Trophoblast cell (in vitro differentiated cells and primary cell): ENCODE measurements at regions not wholly inside any gene's neighbourhood (a gene's known extent, or its start where the extent isn't known, plus 50 kb on each side); places are given as distances from the start of the nearest gene placed in this dataset.

Source experiments
- DNase-seq, 2 donors: peaks; one replicate each; pipeline ENCODE4 v3.0.0-alpha.2; 2016
- H2AFZ ChIP-seq: 2 replicates; pipeline ENCODE4 v1.6.1; 2013; ENCODE audit warnings: low read length, moderate library complexity, mild to moderate bottlenecking; ENCODE audit not compliant: insufficient read depth, poor library complexity
- H2AK5ac ChIP-seq: 2 replicates; pipeline ENCODE4 v1.6.1; 2013; ENCODE audit warnings: mild to moderate bottlenecking, low read length
- H2BK120ac ChIP-seq: 2 replicates; pipeline ENCODE4 v1.6.1; 2013; ENCODE audit warnings: low read length, mild to moderate bottlenecking, moderate library complexity; ENCODE audit not compliant: insufficient read depth, poor library complexity
- H2BK12ac ChIP-seq: 2 replicates; pipeline ENCODE4 v1.6.1; 2013; ENCODE audit warnings: mild to moderate bottlenecking, low read length, moderate library complexity
- H2BK5ac ChIP-seq: 2 replicates; pipeline ENCODE4 v1.6.1; 2013; ENCODE audit warnings: low read length, low read depth, moderate library complexity, mild to moderate bottlenecking; ENCODE audit not compliant: poor library complexity
- H3K14ac ChIP-seq: 2 replicates; pipeline ENCODE4 v1.6.1; 2013; ENCODE audit warnings: mild to moderate bottlenecking, low read length
- H3K18ac ChIP-seq: 2 replicates; pipeline ENCODE4 v1.6.1; 2013; ENCODE audit warnings: mild to moderate bottlenecking, low read length
- H3K23ac ChIP-seq: 2 replicates; pipeline ENCODE4 v1.6.1; 2013; ENCODE audit warnings: low read length
- H3K27ac ChIP-seq: 2 replicates; pipeline ENCODE4 v1.5.1; 2013; ENCODE audit warnings: low read depth, mild to moderate bottlenecking, inconsistent platforms, low read length, moderate library complexity
- H3K27me3 ChIP-seq: 2 replicates; pipeline ENCODE4 v1.6.1; 2013; ENCODE audit warnings: inconsistent platforms, mild to moderate bottlenecking, low read length, moderate library complexity; ENCODE audit not compliant: insufficient read depth
- H3K36me3 ChIP-seq, 2 experiments: 1 replicate in 1 of 2; 2 replicates in 1 of 2; pipeline ENCODE4 v1.6.1; 2013; ENCODE audit warnings: low read length in 2 of 2, mild to moderate bottlenecking in 2 of 2, moderate library complexity in 1 of 2; ENCODE audit not compliant: insufficient read depth in 2 of 2, control insufficient read depth in 1 of 2
- H3K4ac ChIP-seq: 2 replicates; pipeline ENCODE4 v1.6.1; 2013; ENCODE audit warnings: low read depth, mild to moderate bottlenecking, low read length, moderate library complexity
- H3K4me1 ChIP-seq, 2 experiments: 1 replicate in 1 of 2; 2 replicates in 1 of 2; pipeline ENCODE4 v1.6.1; 2013; ENCODE audit warnings: low read length in 2 of 2, mild to moderate bottlenecking in 2 of 2, moderate library complexity in 1 of 2; ENCODE audit not compliant: insufficient read depth in 2 of 2, control insufficient read depth in 1 of 2
- H3K4me2 ChIP-seq: 2 replicates; pipeline ENCODE4 v1.6.1; 2013; ENCODE audit warnings: inconsistent platforms, mild to moderate bottlenecking, low read length, moderate library complexity
- H3K4me3 ChIP-seq: 2 replicates; pipeline ENCODE4 v1.5.1; 2013; ENCODE audit warnings: mild to moderate bottlenecking, low read depth, low read length, inconsistent platforms
- H3K79me1 ChIP-seq: one replicate; pipeline ENCODE4 v1.6.1; 2013; ENCODE audit warnings: low read length
- H3K79me2 ChIP-seq: 2 replicates; pipeline ENCODE4 v1.6.1; 2013; ENCODE audit warnings: low read length, mild to moderate bottlenecking; ENCODE audit not compliant: control insufficient read depth, insufficient read depth, poor library complexity
- H3K9ac ChIP-seq: 2 replicates; pipeline ENCODE4 v1.6.1; 2013; ENCODE audit warnings: mild to moderate bottlenecking, low read length
- H3K9me3 ChIP-seq: 2 replicates; pipeline ENCODE4 v1.6.1; 2013; ENCODE audit warnings: low read depth, mild to moderate bottlenecking, control low read depth, inconsistent platforms, low read length; ENCODE audit not compliant: insufficient read depth
- H4K12ac ChIP-seq: 2 replicates; pipeline ENCODE4 v1.6.1; 2013; ENCODE audit warnings: low read depth, mild to moderate bottlenecking, low read length, moderate library complexity
- H4K8ac ChIP-seq: 2 replicates; pipeline ENCODE4 v1.6.1; 2013; ENCODE audit warnings: low read depth, mild to moderate bottlenecking, low read length, moderate library complexity
- H4K91ac ChIP-seq: one replicate; pipeline ENCODE4 v1.6.1; 2013; ENCODE audit warnings: low read depth, mild to moderate bottlenecking, low read length, moderate library complexity
- WGBS: extraction: QIAGEN DNeasy Blood & Tissue Kit; methylation state at CpG from one replicate; pipeline ENCODE4 v1.1.7; 2013; ENCODE audit warnings: missing lambda C conversion rate; ENCODE audit not compliant: insufficient read length, insufficient coverage; ENCODE audit errors: extremely low coverage; 5-methylcytosine and 5-hydroxymethylcytosine counted together

DNA sequence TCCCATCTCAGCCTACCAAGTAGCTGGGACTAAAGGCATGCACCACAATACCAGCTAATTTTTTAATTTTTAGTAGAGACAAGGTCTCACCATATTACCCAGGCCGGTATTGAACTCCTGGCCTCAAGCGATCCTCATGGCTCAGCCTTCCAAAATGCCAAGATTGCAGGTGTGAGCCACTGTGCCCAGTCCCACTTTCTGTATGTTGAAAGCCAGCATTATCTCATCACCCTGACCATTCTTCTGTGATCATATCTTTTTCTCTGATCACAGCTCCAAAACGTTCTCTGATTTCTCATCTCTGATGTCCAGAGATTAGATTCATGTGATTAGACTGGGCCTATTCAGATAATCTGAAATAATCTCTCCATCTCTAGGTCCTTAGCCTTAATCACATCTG, 337.7 kb downstream of the TPBG start:
- Histone ChIP-seq H3K9ac (no peak overlapping the region), H3K23ac (no peak overlapping the region), H3K79me1 (no peaks in the 10 kb centered on the region), H3K79me2 (no peaks in the 10 kb centered on the region), H2AFZ (no peak overlapping the region), H2BK12ac (no peak overlapping the region), H3K18ac (no peak overlapping the region), H3K4me1 (no peaks in the 10 kb centered on the region), H4K8ac (no peak overlapping the region), H3K4me3 (no peak overlapping the region), H2AK5ac (no peak overlapping the region), H2BK5ac (no peak overlapping the region), H2BK120ac (no peak overlapping the region), H3K36me3 (no peaks in the 10 kb centered on the region), H3K9me3 (peaks cover 3% of the 10 kb centered on the region), H3K4ac (no peak overlapping the region), H3K27me3 (no peaks in the 10 kb centered on the region), H3K27ac (no peak overlapping the region), H4K91ac (no peak overlapping the region), H3K14ac (no peak overlapping the region), H3K4me2 (no peak overlapping the region), H4K12ac (no peak overlapping the region)
- WGBS, result no CpG with 5 or more reads among the region's 3 CpGs
- peak; percentile 75 to 87 for DNase-seq

DNA sequence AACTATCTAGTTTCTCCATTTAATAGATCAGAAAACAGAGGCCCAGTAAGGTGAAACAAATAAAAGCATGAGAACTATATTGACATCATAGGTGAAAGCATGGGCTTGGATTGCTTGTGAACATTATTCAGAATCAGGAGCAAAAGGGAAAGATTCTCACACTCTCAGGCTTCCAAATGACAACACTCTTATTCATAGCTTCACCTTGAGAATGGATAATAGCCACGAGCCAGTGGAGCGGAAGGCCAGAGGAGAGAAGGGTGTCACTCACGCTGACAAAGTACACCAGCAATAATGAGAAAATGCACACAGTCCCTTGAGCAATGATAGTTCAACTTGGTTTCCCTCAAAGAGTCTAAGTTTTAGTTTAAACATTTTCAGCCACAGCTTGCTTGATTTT, 339.0 kb downstream of the TPBG start:
- Histone ChIP-seq H3K79me1 (no peaks in the 10 kb centered on the region), H3K27ac (no peak overlapping the region), H3K4me2 (no peak overlapping the region), H2BK5ac (no peak overlapping the region), H2AK5ac (no peak overlapping the region), H3K4me3 (no peak overlapping the region), H3K4ac (no peak overlapping the region), H2BK120ac (no peak overlapping the region), H3K27me3 (no peaks in the 10 kb centered on the region), H3K9me3 (peaks cover 3% of the 10 kb centered on the region), H2BK12ac (no peak overlapping the region), H4K12ac (no peak overlapping the region), H3K23ac (no peak overlapping the region), H3K9ac (no peak overlapping the region), H3K4me1 (no peaks in the 10 kb centered on the region), H3K36me3 (no peaks in the 10 kb centered on the region), H4K91ac (no peak overlapping the region), H3K18ac (no peak overlapping the region), H2AFZ (no peak overlapping the region), H4K8ac (no peak overlapping the region), H3K14ac (no peak overlapping the region), H3K79me2 (no peaks in the 10 kb centered on the region)
- no CpG with 5 or more reads among the region's 3 CpGs for WGBS
- no peak for DNase-seq

DNA sequence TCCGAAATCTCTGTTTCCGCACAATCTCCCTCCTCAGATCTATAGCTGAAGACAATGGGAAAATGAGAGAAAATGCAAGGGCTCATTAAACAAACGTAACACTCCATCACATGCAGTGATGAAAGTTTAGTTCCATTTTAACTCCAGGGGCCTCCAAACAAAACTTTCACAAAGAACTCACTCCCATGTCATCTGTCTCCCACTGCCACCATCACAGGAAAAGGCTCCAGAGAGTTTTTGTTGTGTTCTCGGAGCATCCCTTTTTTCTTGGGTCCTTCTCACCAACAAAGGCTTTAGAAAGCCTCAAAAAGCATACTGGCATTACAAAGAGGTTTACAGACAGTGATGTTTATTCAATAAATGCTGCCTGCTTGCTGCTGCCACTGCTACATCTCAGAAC, 339.6 kb downstream of the TPBG start:
- Histone ChIP-seq H3K27me3 (no peaks in the 10 kb centered on the region), H2AK5ac (no peak overlapping the region)
- no CpG with 5 or more reads among the region's 4 CpGs for WGBS

DNA sequence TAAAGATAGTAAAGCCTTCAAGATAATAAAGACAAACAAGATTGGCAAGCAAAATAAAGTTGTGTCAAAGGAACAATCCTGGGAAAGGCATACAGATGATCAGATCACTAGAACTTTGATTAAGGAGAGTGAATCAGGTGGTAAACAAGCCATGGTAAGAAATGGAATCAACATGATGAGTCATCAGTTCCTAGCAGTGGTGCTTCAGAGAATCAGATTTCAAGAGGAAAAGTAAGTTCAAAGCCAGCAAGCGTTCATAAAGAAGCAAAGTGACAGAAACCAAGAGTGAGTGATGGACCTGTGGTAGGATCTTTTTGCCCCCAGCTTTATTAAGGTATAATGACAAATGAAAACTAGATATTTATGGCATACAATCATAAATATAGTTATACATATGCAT, 340.4 kb downstream of the TPBG start:
- Histone ChIP-seq H4K12ac (no peak overlapping the region), H3K4ac (no peak overlapping the region), H3K4me2 (no peak overlapping the region), H2BK120ac (no peak overlapping the region), H3K4me3 (no peak overlapping the region), H3K18ac (no peak overlapping the region), H3K4me1 (no peaks in the 10 kb centered on the region), H2BK12ac (no peak overlapping the region), H3K9ac (no peak overlapping the region), H4K91ac (no peak overlapping the region), H3K27me3 (no peaks in the 10 kb centered on the region), H3K14ac (no peak overlapping the region), H2AFZ (no peak overlapping the region), H4K8ac (no peak overlapping the region), H3K79me2 (no peaks in the 10 kb centered on the region), H3K27ac (no peak overlapping the region), H3K23ac (no peak overlapping the region), H3K36me3 (no peaks in the 10 kb centered on the region), H2AK5ac (no peak overlapping the region), H3K79me1 (no peaks in the 10 kb centered on the region), H2BK5ac (no peak overlapping the region), H3K9me3 (peaks cover 3% of the 10 kb centered on the region)
- no CpG with 5 or more reads among the region's 1 CpG for WGBS
- DNase-seq, result no peak

More for the DNA sequence above, 339.6 kb downstream of the TPBG start:
- Histone ChIP-seq H3K9me3 (peaks cover 3% of the 10 kb centered on the region), H3K36me3 (no peaks in the 10 kb centered on the region), H3K27ac (no peak overlapping the region), H4K91ac (no peak overlapping the region), H3K18ac (no peak overlapping the region), H3K4ac (no peak overlapping the region), H4K12ac (no peak overlapping the region), H3K23ac (no peak overlapping the region), H2AFZ (no peak overlapping the region), H3K4me2 (no peak overlapping the region), H2BK120ac (no peak overlapping the region), H3K9ac (no peak overlapping the region), H3K14ac (no peak overlapping the region), H2BK5ac (no peak overlapping the region), H3K79me1 (no peaks in the 10 kb centered on the region), H3K79me2 (no peaks in the 10 kb centered on the region), H3K4me3 (no peak overlapping the region), H3K4me1 (no peaks in the 10 kb centered on the region), H2BK12ac (no peak overlapping the region), H4K8ac (no peak overlapping the region)
- no peak for DNase-seq
